ENCODE measurements at regions not wholly inside any gene's neighbourhood (a gene's known extent, or its start where the extent isn't known, plus 50 kb on each side); places are given as distances from the start of the nearest gene placed in this dataset.
A peak's percentile ranks its signal among the peaks of the same experiment; 100 is the strongest.

GRCh38 chrX:8939322-8939721 lies 94.6 kb downstream of the FAM9B start:
- no peaks in the 10 kb centered on the region for H3K9me3 ChIP-seq (ENCODE audit: severe bottlenecking)
- H3K27ac ChIP-seq, result no peak overlapping the region
- TF ChIP-seq CTCF (IDR thresholded peaks at IDR 0.05; ENCODE audit: low read depth, low read length), result no peak
- H3K36me3 ChIP-seq, result no peaks in the 10 kb centered on the region
- DNase-seq, result peak; percentile 23
- H3K4me3 ChIP-seq (ENCODE audit: low read depth, low read length), result no peak overlapping the region
- H3K27me3 ChIP-seq (ENCODE audit: insufficient read depth, low read depth, severe bottlenecking), result no peaks in the 10 kb centered on the region

GRCh38 chrX:8927701-8928100 lies 106.2 kb downstream of the FAM9B start:
- H3K27ac ChIP-seq, result no peak overlapping the region
- H3K9me3 ChIP-seq (ENCODE audit: severe bottlenecking), result no peaks in the 10 kb centered on the region
- DNase-seq, result no peak
- no peak for TF ChIP-seq CTCF (IDR thresholded peaks at IDR 0.05; ENCODE audit: low read depth, low read length)
- H3K36me3 ChIP-seq, result no peaks in the 10 kb centered on the region
- no peak overlapping the region for H3K4me3 ChIP-seq (ENCODE audit: low read depth, low read length)
- H3K27me3 ChIP-seq (ENCODE audit: insufficient read depth, low read depth, severe bottlenecking), result no peaks in the 10 kb centered on the region

- no peak for DNase-seq
- no peak for TF ChIP-seq CTCF (IDR thresholded peaks at IDR 0.05; ENCODE audit: low read depth, low read length)
- H3K36me3 ChIP-seq, result no peaks in the 10 kb centered on the region
Measured at GRCh38 chrX:8927066-8927635, 106.8 kb downstream of the FAM9B start.

GRCh38 chrX:8921615-8922014 lies 112.3 kb downstream of the FAM9B start:
- Histone ChIP-seq H3K36me3 (no peaks in the 10 kb centered on the region), H3K4me3 (ENCODE audit: low read depth, low read length) (no peak overlapping the region), H3K27ac (no peak overlapping the region), H3K27me3 (ENCODE audit: insufficient read depth, low read depth, severe bottlenecking) (no peaks in the 10 kb centered on the region), H3K9me3 (ENCODE audit: severe bottlenecking) (no peaks in the 10 kb centered on the region)
- no peak for DNase-seq
- no peak for TF ChIP-seq CTCF (IDR thresholded peaks at IDR 0.05; ENCODE audit: low read depth, low read length)

More at GRCh38 chrX:8927066-8927635, 106.8 kb downstream of the FAM9B start:
- Histone ChIP-seq H3K27ac (no peak overlapping the region), H3K4me3 (ENCODE audit: low read depth, low read length) (no peak overlapping the region), H3K9me3 (ENCODE audit: severe bottlenecking) (no peaks in the 10 kb centered on the region), H3K27me3 (ENCODE audit: insufficient read depth, low read depth, severe bottlenecking) (no peaks in the 10 kb centered on the region)

- Histone ChIP-seq H3K27ac (no peak overlapping the region), H3K36me3 (no peaks in the 10 kb centered on the region), H3K27me3 (ENCODE audit: insufficient read depth, low read depth, severe bottlenecking) (no peaks in the 10 kb centered on the region), H3K9me3 (ENCODE audit: severe bottlenecking) (no peaks in the 10 kb centered on the region), H3K4me3 (ENCODE audit: low read depth, low read length) (no peak overlapping the region)
- no peak for TF ChIP-seq CTCF (IDR thresholded peaks at IDR 0.05; ENCODE audit: low read depth, low read length)
- DNase-seq, result no peak
Measured at GRCh38 chrX:8919801-8920200, 114.1 kb downstream of the FAM9B start.

- H3K36me3 ChIP-seq, result no peaks in the 10 kb centered on the region
- H3K9me3 ChIP-seq (ENCODE audit: severe bottlenecking), result no peaks in the 10 kb centered on the region
- no peak overlapping the region for H3K4me3 ChIP-seq (ENCODE audit: low read depth, low read length)
- no peak for DNase-seq
- H3K27ac ChIP-seq, result no peak overlapping the region
- H3K27me3 ChIP-seq (ENCODE audit: insufficient read depth, low read depth, severe bottlenecking), result peaks cover 2% of the 10 kb centered on the region
- no peak for TF ChIP-seq CTCF (IDR thresholded peaks at IDR 0.05; ENCODE audit: low read depth, low read length)
Measured at GRCh38 chrX:8916697-8917096, 115.5 kb upstream of the FAM9A start.

Data from WERI-Rb-1 (cell line).